ENCODE measurements at regions not wholly inside any gene's neighbourhood (a gene's known extent, or its start where the extent isn't known, plus 50 kb on each side); places are given as distances from the start of the nearest gene placed in this dataset.

DNA sequence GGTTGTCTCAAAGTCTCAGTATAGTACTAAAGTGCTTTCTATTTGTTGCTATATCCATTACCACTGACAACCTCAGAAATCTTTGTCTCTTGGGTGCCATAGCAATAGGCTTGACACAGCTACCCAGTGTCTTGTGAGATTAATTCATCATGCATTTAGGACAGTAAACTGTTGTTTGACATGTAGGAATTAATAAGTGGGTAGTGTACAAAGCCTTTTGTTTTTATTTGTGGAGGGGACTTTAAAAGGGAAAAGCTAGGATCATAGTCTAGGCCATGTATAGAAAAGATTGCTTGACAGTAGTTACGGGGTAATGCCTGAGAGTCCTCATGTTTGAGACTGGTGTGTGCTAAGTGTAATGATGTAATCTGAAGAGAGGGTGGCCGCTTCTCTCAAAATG is 102.6 kb upstream of the AGR3 start:
- TF ChIP-seq, protein P1, sequence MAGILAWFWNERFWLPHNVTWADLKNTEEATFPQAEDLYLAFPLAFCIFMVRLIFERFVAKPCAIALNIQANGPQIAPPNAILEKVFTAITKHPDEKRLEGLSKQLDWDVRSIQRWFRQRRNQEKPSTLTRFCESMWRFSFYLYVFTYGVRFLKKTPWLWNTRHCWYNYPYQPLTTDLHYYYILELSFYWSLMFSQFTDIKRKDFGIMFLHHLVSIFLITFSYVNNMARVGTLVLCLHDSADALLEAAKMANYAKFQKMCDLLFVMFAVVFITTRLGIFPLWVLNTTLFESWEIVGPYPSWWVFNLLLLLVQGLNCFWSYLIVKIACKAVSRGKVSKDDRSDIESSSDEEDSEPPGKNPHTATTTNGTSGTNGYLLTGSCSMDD (CRISPR knock-in tag; IDR thresholded peaks at IDR 0.05) = no peak
- TF ChIP-seq, protein P2, sequence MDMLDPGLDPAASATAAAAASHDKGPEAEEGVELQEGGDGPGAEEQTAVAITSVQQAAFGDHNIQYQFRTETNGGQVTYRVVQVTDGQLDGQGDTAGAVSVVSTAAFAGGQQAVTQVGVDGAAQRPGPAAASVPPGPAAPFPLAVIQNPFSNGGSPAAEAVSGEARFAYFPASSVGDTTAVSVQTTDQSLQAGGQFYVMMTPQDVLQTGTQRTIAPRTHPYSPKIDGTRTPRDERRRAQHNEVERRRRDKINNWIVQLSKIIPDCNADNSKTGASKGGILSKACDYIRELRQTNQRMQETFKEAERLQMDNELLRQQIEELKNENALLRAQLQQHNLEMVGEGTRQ (IDR thresholded peaks at IDR 0.05; ENCODE audit: low read depth, low read length) = no peak
- TF ChIP-seq, protein P2 (CRISPR knock-in tag; IDR thresholded peaks at IDR 0.05; ENCODE audit: borderline replicate concordance) = no peak
- TF ChIP-seq ATF1 (CRISPR knock-in tag; IDR thresholded peaks at IDR 0.05) (no peak), SMAD3 (CRISPR knock-in tag; IDR thresholded peaks at IDR 0.05) (no peak), EZH2 (conservative IDR thresholded peaks at IDR 0.05; ENCODE audit: low read depth, low read length) (no peak), KDM5B (CRISPR knock-in tag; IDR thresholded peaks at IDR 0.05; ENCODE audit: borderline replicate concordance) (no peak), EP300 (IDR thresholded peaks at IDR 0.05; ENCODE audit: low read depth in 2 of 2, low read length in 2 of 2) (no peak), EP300 (CRISPR knock-in tag; IDR thresholded peaks at IDR 0.05; ENCODE audit: borderline replicate concordance) (no peak), ASH2L (IDR thresholded peaks at IDR 0.05; ENCODE audit: insufficient read length, low read depth, low read length) (no peak), KDM4B (CRISPR knock-in tag; IDR thresholded peaks at IDR 0.05) (no peak)
- TF ChIP-seq, protein P3, sequence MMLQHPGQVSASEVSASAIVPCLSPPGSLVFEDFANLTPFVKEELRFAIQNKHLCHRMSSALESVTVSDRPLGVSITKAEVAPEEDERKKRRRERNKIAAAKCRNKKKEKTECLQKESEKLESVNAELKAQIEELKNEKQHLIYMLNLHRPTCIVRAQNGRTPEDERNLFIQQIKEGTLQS (CRISPR knock-in tag; IDR thresholded peaks at IDR 0.05) = no peak
- TF ChIP-seq, protein P4, sequence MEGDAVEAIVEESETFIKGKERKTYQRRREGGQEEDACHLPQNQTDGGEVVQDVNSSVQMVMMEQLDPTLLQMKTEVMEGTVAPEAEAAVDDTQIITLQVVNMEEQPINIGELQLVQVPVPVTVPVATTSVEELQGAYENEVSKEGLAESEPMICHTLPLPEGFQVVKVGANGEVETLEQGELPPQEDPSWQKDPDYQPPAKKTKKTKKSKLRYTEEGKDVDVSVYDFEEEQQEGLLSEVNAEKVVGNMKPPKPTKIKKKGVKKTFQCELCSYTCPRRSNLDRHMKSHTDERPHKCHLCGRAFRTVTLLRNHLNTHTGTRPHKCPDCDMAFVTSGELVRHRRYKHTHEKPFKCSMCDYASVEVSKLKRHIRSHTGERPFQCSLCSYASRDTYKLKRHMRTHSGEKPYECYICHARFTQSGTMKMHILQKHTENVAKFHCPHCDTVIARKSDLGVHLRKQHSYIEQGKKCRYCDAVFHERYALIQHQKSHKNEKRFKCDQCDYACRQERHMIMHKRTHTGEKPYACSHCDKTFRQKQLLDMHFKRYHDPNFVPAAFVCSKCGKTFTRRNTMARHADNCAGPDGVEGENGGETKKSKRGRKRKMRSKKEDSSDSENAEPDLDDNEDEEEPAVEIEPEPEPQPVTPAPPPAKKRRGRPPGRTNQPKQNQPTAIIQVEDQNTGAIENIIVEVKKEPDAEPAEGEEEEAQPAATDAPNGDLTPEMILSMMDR (CRISPR knock-in tag; IDR thresholded peaks at IDR 0.05) = no peak

Measured in HepG2 (cell line).